Right atrium auricular region (tissue), 2 donors: ENCODE measurements at regions not wholly inside any gene's neighbourhood (a gene's known extent, or its start where the extent isn't known, plus 50 kb on each side); places are given as distances from the start of the nearest gene placed in this dataset.

ENCODE experiments used
- DNase-seq: peaks from one replicate; pipeline ENCODE4 v3.0.0-alpha.2; 2019; ENCODE audit warnings: low spot score
- H3K27ac ChIP-seq, 2 donors: fragments of 200-600 bp; sonication (generic); 1 replicate in 1 of 2; 2 replicates in 1 of 2; pipeline ENCODE4 v1.5.1; 2016 to 2019
- H3K27me3 ChIP-seq, 2 donors: fragments of 200-600 bp; sonication (generic); one replicate each; pipeline versions ENCODE4 v1.5.1 to v1.6.0; 2017 to 2019
- H3K36me3 ChIP-seq: fragments of 200-600 bp; sonication (generic); one replicate; pipeline ENCODE4 v1.5.1; 2016
- H3K4me1 ChIP-seq, 2 donors: fragments of 200-600 bp; sonication (generic); one replicate each; pipeline versions ENCODE4 v1.5.1 to v1.6.0; 2017 to 2019
- H3K4me3 ChIP-seq, 2 donors: fragments of 200-600 bp; sonication (generic); 1 replicate in 1 of 2; 2 replicates in 1 of 2; pipeline ENCODE4 v1.5.1; 2017 to 2019; ENCODE audit warnings: mild to moderate bottlenecking in 1 of 2, moderate library complexity in 1 of 2
- H3K9me3 ChIP-seq, 2 donors: fragments of 200-600 bp; sonication (generic); one replicate each; pipeline ENCODE4 v1.5.1; 2019
- CTCF ChIP-seq, 2 donors: fragments of 200-600 bp; sonication (generic); IDR thresholded peaks; one replicate each; pipeline ENCODE4 v1.5.1; 2019; ENCODE audit warnings: antibody characterized with exemption in 2 of 2

DNA sequence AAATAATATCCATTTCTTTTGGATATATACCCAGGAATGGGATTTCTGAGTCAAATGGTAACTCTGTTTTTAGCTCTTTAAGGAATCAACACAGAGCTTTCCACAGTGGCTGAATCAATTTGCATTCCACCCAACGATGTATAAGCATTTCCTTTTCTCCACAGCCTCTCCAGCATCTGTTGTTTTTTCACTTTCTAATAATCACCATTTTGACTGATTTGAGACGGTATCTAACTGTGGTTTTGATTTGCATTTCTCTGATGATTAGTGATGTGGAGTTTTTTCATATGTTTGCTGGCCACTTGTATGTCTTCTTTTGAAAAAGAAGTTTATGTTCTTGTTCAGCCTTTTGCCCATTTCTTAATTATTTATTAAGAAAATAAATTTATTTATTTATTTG is 352.2 kb upstream of the OBI1 start:
- no peaks in the 10 kb centered on the region for H3K27me3 ChIP-seq

DNA sequence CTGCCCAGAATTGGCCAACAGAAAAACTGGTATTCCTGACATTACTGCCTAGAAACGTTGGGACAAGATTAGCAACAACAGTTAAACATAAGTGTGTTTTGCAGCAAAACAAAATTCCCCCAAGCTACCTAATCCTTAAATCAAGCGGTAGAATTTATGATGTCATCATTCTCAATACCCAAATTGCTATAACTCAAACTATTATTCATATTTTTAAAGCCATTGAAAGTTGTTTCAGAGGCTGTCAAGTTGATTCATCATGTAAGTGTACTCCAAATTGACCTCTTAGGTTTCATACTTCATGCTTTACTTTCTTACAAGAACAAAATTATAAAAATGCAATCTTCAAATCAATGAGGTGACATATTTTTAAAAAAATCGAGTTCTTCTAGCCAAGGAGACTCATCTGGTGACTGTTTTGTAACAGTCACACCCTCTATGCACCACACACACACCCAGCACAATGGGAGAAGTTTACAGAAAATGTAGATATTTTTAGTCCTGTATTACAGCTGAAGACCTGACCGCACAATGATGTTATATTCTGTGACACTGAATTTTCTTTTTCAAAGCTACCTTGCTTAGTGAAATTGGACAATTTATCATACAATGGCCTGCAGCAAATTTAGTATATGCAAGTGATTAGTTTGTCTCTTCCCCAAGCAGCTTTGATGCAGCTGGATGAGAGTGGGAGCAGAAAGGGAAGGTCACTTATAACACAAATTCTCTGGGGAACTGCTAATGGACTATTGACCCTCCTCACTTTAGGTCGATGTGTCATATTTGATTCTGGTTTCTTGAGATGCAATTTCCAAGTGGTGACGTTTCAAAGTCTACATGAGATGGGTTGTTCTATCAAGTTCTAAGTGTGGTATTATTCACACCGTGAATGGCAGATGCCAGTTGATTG is 345.3 kb upstream of the OBI1 start:
- TF ChIP-seq CTCF (IDR thresholded peaks at IDR 0.05), result no peak
- H3K27ac ChIP-seq, result no peak overlapping the region
- H3K9me3 ChIP-seq, result no peaks in the 10 kb centered on the region
- H3K4me3 ChIP-seq, result no peak overlapping the region
- no peaks in the 10 kb centered on the region for H3K27me3 ChIP-seq
- no peak for DNase-seq
- no peaks in the 10 kb centered on the region for H3K4me1 ChIP-seq
- no peaks in the 10 kb centered on the region for H3K36me3 ChIP-seq

More for the DNA sequence above, 352.2 kb upstream of the OBI1 start:
- Histone ChIP-seq H3K4me3 (no peak overlapping the region), H3K9me3 (peaks cover 0 to 15% of the 10 kb centered on the region in 2 donors), H3K36me3 (no peaks in the 10 kb centered on the region), H3K4me1 (no peaks in the 10 kb centered on the region), H3K27ac (no peak overlapping the region)
- no peak for TF ChIP-seq CTCF (IDR thresholded peaks at IDR 0.05)
- no peak for DNase-seq

GRCh38 chr13:78999494-78999893 is 340.5 kb upstream of the OBI1 start:
- no peak for TF ChIP-seq CTCF (IDR thresholded peaks at IDR 0.05)
- Histone ChIP-seq H3K36me3 (no peaks in the 10 kb centered on the region), H3K27me3 (no peaks in the 10 kb centered on the region), H3K4me1 (no peaks in the 10 kb centered on the region), H3K4me3 (no peak overlapping the region), H3K27ac (no peak overlapping the region), H3K9me3 (no peaks in the 10 kb centered on the region)
- DNase-seq, result no peak

DNA sequence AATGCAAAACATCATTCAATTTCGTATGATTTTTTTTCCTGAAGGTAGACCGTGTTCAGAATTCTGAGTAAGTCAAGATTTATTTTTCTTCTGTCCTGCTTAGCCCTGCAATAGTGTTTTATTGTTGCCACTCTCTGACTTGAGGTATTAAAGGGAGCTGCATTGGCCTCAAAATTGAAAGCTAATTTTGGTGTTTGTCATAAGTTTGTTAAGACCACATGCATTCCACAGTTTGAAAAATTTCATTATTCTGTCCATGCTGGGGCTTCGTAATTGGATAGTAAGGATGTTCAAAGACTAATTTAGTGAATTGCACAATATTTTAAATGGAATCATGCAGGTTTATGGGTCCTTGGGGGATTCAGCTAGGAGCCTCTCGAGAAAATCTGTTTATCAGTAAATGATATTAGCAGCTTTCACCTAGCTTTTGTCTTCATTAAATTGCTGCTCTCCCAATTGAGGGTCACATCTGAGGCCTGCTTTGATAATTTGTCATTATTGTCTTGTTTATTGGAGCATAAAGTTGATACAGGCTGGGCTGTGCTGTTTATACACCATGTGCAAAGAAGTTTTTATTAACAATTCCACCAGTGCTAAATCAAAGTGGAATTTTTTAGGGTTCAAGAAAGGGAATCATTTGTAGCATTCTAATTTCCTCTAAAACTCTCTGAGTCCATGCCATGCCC is 339.8 kb upstream of the OBI1 start:
- Histone ChIP-seq H3K36me3 (no peaks in the 10 kb centered on the region), H3K4me3 (no peak overlapping the region), H3K4me1 (no peaks in the 10 kb centered on the region), H3K27ac (no peak overlapping the region), H3K9me3 (no peaks in the 10 kb centered on the region), H3K27me3 (no peaks in the 10 kb centered on the region)
- DNase-seq, result no peak
- TF ChIP-seq CTCF (IDR thresholded peaks at IDR 0.05), result no peak

DNA sequence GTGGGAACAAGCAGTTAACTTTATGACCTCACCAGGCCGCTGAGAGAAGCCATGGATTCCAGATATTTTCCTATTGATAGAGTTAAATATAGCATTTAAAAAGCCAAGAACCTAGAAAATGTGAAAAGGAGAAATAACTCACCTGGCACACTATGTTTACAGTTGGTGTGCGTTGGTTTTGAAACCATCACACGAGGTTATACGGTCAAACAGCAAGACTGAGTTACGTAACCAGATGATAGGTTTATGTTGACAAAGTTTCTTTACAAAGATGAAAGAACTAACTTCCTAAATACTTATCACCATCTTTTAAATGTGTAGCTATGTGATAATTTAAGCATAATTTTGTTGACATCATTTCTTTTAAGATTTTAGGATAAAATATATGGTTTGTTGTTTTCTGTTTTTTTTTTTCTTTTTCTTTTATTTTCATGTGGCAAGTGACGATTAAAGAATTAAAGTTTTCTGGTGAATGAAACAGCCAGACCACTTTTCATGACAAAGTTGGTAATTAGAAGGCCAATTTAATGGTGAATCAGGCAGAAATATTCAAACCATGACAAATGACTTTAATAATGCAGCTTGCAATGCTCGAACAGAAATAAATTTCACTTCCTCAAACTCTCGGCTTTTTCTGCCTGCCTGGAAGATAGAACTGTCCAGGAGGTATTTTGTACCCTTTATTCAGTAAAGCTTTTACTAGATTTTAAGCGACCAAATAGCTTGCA is 339.1 kb upstream of the OBI1 start:
- Histone ChIP-seq H3K4me3 (no peak overlapping the region), H3K27me3 (no peaks in the 10 kb centered on the region), H3K36me3 (no peaks in the 10 kb centered on the region), H3K9me3 (no peaks in the 10 kb centered on the region), H3K27ac (no peak overlapping the region), H3K4me1 (no peaks in the 10 kb centered on the region)
- TF ChIP-seq CTCF (IDR thresholded peaks at IDR 0.05), result no peak
- DNase-seq, result no peak
